Vagina (tissue), 2 donors: ENCODE measurements at regions not wholly inside any gene's neighbourhood (a gene's known extent, or its start where the extent isn't known, plus 50 kb on each side); places are given as distances from the start of the nearest gene placed in this dataset.
"Not testable (repeated sequence)": the region's sequence is repeated elsewhere in the genome, so short reads cannot be mapped to it uniquely, and the experiment has no call there.

Source experiments
- DNase-seq, 2 donors: peaks; one replicate each; pipeline ENCODE4 v3.0.0-alpha.2; 2017; ENCODE audit errors: extremely low spot score in 2 of 2
- H3K27ac ChIP-seq: fragments of 200-600 bp; sonication (generic); one replicate; pipeline ENCODE4 v1.5.1; 2019
- H3K27me3 ChIP-seq: fragments of 200-600 bp; sonication (generic); one replicate; pipeline ENCODE4 v1.5.1; 2019
- H3K36me3 ChIP-seq, 2 donors: fragments of 200-600 bp; sonication (generic); one replicate each; pipeline ENCODE4 v1.5.1; 2017 to 2019
- H3K4me1 ChIP-seq: fragments of 200-600 bp; sonication (generic); one replicate; pipeline ENCODE4 v1.5.1; 2019
- H3K4me3 ChIP-seq, 2 donors: fragments of 200-600 bp; sonication (generic); 1 replicate in 1 of 2; 2 replicates in 1 of 2; pipeline ENCODE4 v1.5.1; 2016 to 2019
- H3K9me3 ChIP-seq: fragments of 200-600 bp; sonication (generic); one replicate; pipeline ENCODE4 v1.5.1; 2019
- CTCF ChIP-seq, 3 experiments: fragments of 450-650 bp in 2 of 3; fragments of 200-600 bp in 1 of 3; sonication (generic) in 1 of 3; IDR thresholded peaks; one replicate each; pipeline ENCODE4 v1.5.1; 2017 to 2019; ENCODE audit warnings: antibody characterized with exemption in 3 of 3, mild to moderate bottlenecking in 2 of 3, moderate library complexity in 2 of 3
- POLR2A ChIP-seq, 2 donors: fragments of 450-650 bp; IDR thresholded peaks; one replicate each; pipeline ENCODE4 v1.6.1; 2017; ENCODE audit warnings: antibody characterized with exemption in 2 of 2, mild to moderate bottlenecking in 2 of 2, moderate library complexity in 2 of 2
- POLR2AphosphoS5 ChIP-seq, 2 donors: sonication (generic); formaldehyde crosslinking; IDR thresholded peaks; one replicate each; pipeline ENCODE4 v1.9.0; 2017; ENCODE audit warnings: antibody characterized with exemption in 2 of 2, mild to moderate bottlenecking in 2 of 2, low read depth in 1 of 2; ENCODE audit not compliant: insufficient read depth in 1 of 2
- intact Hi-C: fragments of 100-400 bp; cut with DNase I; formaldehyde crosslinking; loops from one replicate; pipeline ENCODE4 v1.15.1; 2023

- Histone ChIP-seq H3K36me3 (no peaks in the 10 kb centered on the region), H3K4me3 (no peak overlapping the region), H3K27me3 (no peaks in the 10 kb centered on the region), H3K27ac (no peak overlapping the region), H3K4me1 (no peaks in the 10 kb centered on the region), H3K9me3 (no peaks in the 10 kb centered on the region)
- DNase-seq = no peak
- intact Hi-C loops = no loop called here
- TF ChIP-seq CTCF (IDR thresholded peaks at IDR 0.05) (no peak), POLR2A (IDR thresholded peaks at IDR 0.05) (no peak), POLR2AphosphoS5 (IDR thresholded peaks at IDR 0.05; ENCODE audit: insufficient read depth in 1 of 2, low read depth in 1 of 2) (no peak)
These were observed 53.3 kb upstream of the CYLC2 start for GRCh38 chr9:102941868-102942267.

- no peak overlapping the region for H3K27ac ChIP-seq
- H3K36me3 ChIP-seq = no peaks in the 10 kb centered on the region
- intact Hi-C loops = no loop called here
- H3K4me1 ChIP-seq = no peaks in the 10 kb centered on the region
- H3K27me3 ChIP-seq = no peaks in the 10 kb centered on the region
- DNase-seq = no peak
- H3K9me3 ChIP-seq = no peaks in the 10 kb centered on the region
- no peak overlapping the region for H3K4me3 ChIP-seq
- TF ChIP-seq POLR2AphosphoS5 (IDR thresholded peaks at IDR 0.05; ENCODE audit: insufficient read depth in 1 of 2, low read depth in 1 of 2) = no peak
- no peak for TF ChIP-seq CTCF (IDR thresholded peaks at IDR 0.05)
- no peak for TF ChIP-seq POLR2A (IDR thresholded peaks at IDR 0.05)
These were observed 72.6 kb upstream of the CYLC2 start for GRCh38 chr9:102922526-102922925.

GRCh38 chr9:102911185-102911584, 83.9 kb upstream of the CYLC2 start:
- intact Hi-C loops = no loop called here
- Histone ChIP-seq H3K27ac (no peak overlapping the region), H3K4me3 (no peak overlapping the region), H3K9me3 (no peaks in the 10 kb centered on the region), H3K27me3 (no peaks in the 10 kb centered on the region), H3K4me1 (no peaks in the 10 kb centered on the region), H3K36me3 (no peaks in the 10 kb centered on the region)
- TF ChIP-seq POLR2AphosphoS5 (IDR thresholded peaks at IDR 0.05; ENCODE audit: insufficient read depth in 1 of 2, low read depth in 1 of 2) (no peak), POLR2A (IDR thresholded peaks at IDR 0.05) (no peak), CTCF (IDR thresholded peaks at IDR 0.05) (no peak)
- DNase-seq = no peak

GRCh38 chr9:102905795-102906194, 89.3 kb upstream of the CYLC2 start:
- H3K27me3 ChIP-seq, DNase-seq, H3K27ac ChIP-seq, H3K4me3 ChIP-seq, H3K36me3 ChIP-seq, H3K4me1 ChIP-seq, H3K9me3 ChIP-seq, intact Hi-C loops: not testable (repeated sequence)

- TF ChIP-seq POLR2AphosphoS5 (IDR thresholded peaks at IDR 0.05; ENCODE audit: insufficient read depth in 1 of 2, low read depth in 1 of 2) (no peak), POLR2A (IDR thresholded peaks at IDR 0.05) (no peak), CTCF (IDR thresholded peaks at IDR 0.05) (no peak)
- Histone ChIP-seq H3K9me3 (no peaks in the 10 kb centered on the region), H3K27ac (no peak overlapping the region), H3K4me3 (no peak overlapping the region), H3K36me3 (no peaks in the 10 kb centered on the region), H3K4me1 (no peaks in the 10 kb centered on the region), H3K27me3 (no peaks in the 10 kb centered on the region)
- intact Hi-C loops = no loop called here
- no peak for DNase-seq
These were observed 103.1 kb upstream of the CYLC2 start for GRCh38 chr9:102892025-102892424.

GRCh38 chr9:102888747-102889146, 106.4 kb upstream of the CYLC2 start:
- intact Hi-C loops, DNase-seq, H3K4me3 ChIP-seq, H3K27ac ChIP-seq, H3K4me1 ChIP-seq, H3K9me3 ChIP-seq, H3K27me3 ChIP-seq, H3K36me3 ChIP-seq: not testable (repeated sequence)
